ENCODE measurements at regions not wholly inside any gene's neighbourhood (a gene's known extent, or its start where the extent isn't known, plus 50 kb on each side); places are given as distances from the start of the nearest gene placed in this dataset.

GRCh38 chr4:188206783-188207182, 67.5 kb downstream of the TRIML1 start:
- Mint-ChIP-seq H3K9me3 (peaks cover 6% of the 10 kb centered on the region), H3K4me3 (no peak overlapping the region), H3K27ac (no peak overlapping the region), H3K36me3 (ENCODE audit: low read depth) (no peaks in the 10 kb centered on the region), H3K27me3 (no peaks in the 10 kb centered on the region), H3K4me1 (ENCODE audit: low read depth) (no peaks in the 10 kb centered on the region)
- Histone ChIP-seq H3K9me3 (ENCODE audit: control insufficient read depth in 1 of 2, insufficient read depth in 1 of 2, low read length in 2 of 2) (peaks cover 0 to 10% of the 10 kb centered on the region in 2 experiments), H3K4me3 (ENCODE audit: low read length) (no peak overlapping the region), H3K27ac (ENCODE audit: low read depth in 1 of 2, low read length in 2 of 2) (no peak overlapping the region), H3K4me1 (ENCODE audit: insufficient read depth, low read length) (no peaks in the 10 kb centered on the region), H3K27me3 (ENCODE audit: control insufficient read depth in 1 of 2, insufficient read depth in 2 of 2, low read length in 2 of 2) (no peaks in the 10 kb centered on the region), H3K36me3 (ENCODE audit: insufficient read depth, low read length) (no peaks in the 10 kb centered on the region)
- ATAC-seq (ENCODE audit: poor library complexity) (no peak), DNase-seq (no peak)
- TF ChIP-seq, protein P1, sequence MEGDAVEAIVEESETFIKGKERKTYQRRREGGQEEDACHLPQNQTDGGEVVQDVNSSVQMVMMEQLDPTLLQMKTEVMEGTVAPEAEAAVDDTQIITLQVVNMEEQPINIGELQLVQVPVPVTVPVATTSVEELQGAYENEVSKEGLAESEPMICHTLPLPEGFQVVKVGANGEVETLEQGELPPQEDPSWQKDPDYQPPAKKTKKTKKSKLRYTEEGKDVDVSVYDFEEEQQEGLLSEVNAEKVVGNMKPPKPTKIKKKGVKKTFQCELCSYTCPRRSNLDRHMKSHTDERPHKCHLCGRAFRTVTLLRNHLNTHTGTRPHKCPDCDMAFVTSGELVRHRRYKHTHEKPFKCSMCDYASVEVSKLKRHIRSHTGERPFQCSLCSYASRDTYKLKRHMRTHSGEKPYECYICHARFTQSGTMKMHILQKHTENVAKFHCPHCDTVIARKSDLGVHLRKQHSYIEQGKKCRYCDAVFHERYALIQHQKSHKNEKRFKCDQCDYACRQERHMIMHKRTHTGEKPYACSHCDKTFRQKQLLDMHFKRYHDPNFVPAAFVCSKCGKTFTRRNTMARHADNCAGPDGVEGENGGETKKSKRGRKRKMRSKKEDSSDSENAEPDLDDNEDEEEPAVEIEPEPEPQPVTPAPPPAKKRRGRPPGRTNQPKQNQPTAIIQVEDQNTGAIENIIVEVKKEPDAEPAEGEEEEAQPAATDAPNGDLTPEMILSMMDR (IDR thresholded peaks at IDR 0.05), result no peak
- ChIA-PET CTCF (no interaction called here), POLR2A (no interaction called here)
- intact Hi-C loops (cut with DNase I, micrococcal nuclease), result no loop called here

- peaks cover 5% of the 10 kb centered on the region for H3K27me3 Mint-ChIP-seq
- no peaks in the 10 kb centered on the region for H3K4me1 Mint-ChIP-seq (ENCODE audit: low read depth)
- ATAC-seq (ENCODE audit: poor library complexity), result no peak
- Histone ChIP-seq H3K4me3 (ENCODE audit: low read length) (no peak overlapping the region), H3K27me3 (ENCODE audit: control insufficient read depth in 1 of 2, insufficient read depth in 2 of 2, low read length in 2 of 2) (no peaks in the 10 kb centered on the region), H3K36me3 (ENCODE audit: insufficient read depth, low read length) (no peaks in the 10 kb centered on the region), H3K4me1 (ENCODE audit: insufficient read depth, low read length) (no peaks in the 10 kb centered on the region), H3K27ac (ENCODE audit: low read depth in 1 of 2, low read length in 2 of 2) (no peak overlapping the region), H3K9me3 (ENCODE audit: control insufficient read depth in 1 of 2, insufficient read depth in 1 of 2, low read length in 2 of 2) (peaks cover 0 to 19% of the 10 kb centered on the region in 2 experiments)
- no peak for DNase-seq
- TF ChIP-seq, protein P1 (IDR thresholded peaks at IDR 0.05), result no peak
- intact Hi-C loops (cut with DNase I, micrococcal nuclease), result no loop called here
- ChIA-PET POLR2A (no interaction called here), CTCF (no interaction called here)
- H3K4me3 Mint-ChIP-seq, result no peak overlapping the region
- no peaks in the 10 kb centered on the region for H3K36me3 Mint-ChIP-seq (ENCODE audit: low read depth)
- no peak overlapping the region for H3K27ac Mint-ChIP-seq
- peaks cover 5% of the 10 kb centered on the region for H3K9me3 Mint-ChIP-seq
Measured at GRCh38 chr4:188214861-188215260, 75.6 kb downstream of the TRIML1 start.

DNA sequence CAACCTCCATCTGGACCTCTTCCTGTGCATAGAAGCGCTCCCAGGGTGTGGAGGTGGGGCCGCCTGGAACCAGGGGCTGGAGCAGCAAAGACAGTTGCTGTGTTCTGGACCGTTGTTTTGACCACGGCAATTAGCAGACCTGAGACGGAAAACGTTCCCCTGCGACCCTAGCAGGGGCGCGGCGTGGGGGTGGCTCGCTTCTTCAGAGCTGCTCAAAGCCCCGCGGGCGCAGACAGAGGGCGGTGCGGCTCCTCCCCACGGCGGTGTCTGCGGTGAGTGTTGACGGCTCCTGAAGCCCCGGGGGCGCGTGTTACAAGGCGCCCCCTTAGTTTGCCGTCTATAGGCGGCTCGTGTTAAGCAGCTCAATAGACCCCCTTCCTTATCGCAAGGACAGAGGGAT, 79.2 kb downstream of the TRIML1 start:
- no peaks in the 10 kb centered on the region for H3K27me3 ChIP-seq (ENCODE audit: control insufficient read depth in 1 of 2, insufficient read depth in 2 of 2, low read length in 2 of 2)
- ChIA-PET POLR2A (no interaction called here), CTCF (no interaction called here)
- ATAC-seq (ENCODE audit: poor library complexity) (no peak), DNase-seq (no peak)
- no peaks in the 10 kb centered on the region for H3K36me3 Mint-ChIP-seq (ENCODE audit: low read depth)
- TF ChIP-seq, protein P1 (IDR thresholded peaks at IDR 0.05), result no peak
- H3K9me3 Mint-ChIP-seq, result peaks cover 2% of the 10 kb centered on the region
- no peak overlapping the region for H3K4me3 Mint-ChIP-seq
- peaks cover 5% of the 10 kb centered on the region for H3K27me3 Mint-ChIP-seq
- H3K36me3 ChIP-seq (ENCODE audit: insufficient read depth, low read length), result no peaks in the 10 kb centered on the region
- no peaks in the 10 kb centered on the region for H3K4me1 ChIP-seq (ENCODE audit: insufficient read depth, low read length)
- intact Hi-C loops (cut with DNase I, micrococcal nuclease), result no loop called here
- no peak overlapping the region for H3K27ac Mint-ChIP-seq
- no peak overlapping the region for H3K27ac ChIP-seq (ENCODE audit: low read depth in 1 of 2, low read length in 2 of 2)
- no peaks in the 10 kb centered on the region for H3K4me1 Mint-ChIP-seq (ENCODE audit: low read depth)
- peaks cover 0 to 23% of the 10 kb centered on the region in 2 experiments for H3K9me3 ChIP-seq (ENCODE audit: control insufficient read depth in 1 of 2, insufficient read depth in 1 of 2, low read length in 2 of 2)
- no peak overlapping the region for H3K4me3 ChIP-seq (ENCODE audit: low read length)

Data from CD4-positive, alpha-beta T cell (primary cell).